AG09309 (cell line): ENCODE measurements at regions not wholly inside any gene's neighbourhood (a gene's known extent, or its start where the extent isn't known, plus 50 kb on each side); places are given as distances from the start of the nearest gene placed in this dataset.

Experiments
- DNase-seq: peaks from one replicate; pipeline ENCODE4 v3.0.0-alpha.2; 2010; ENCODE audit warnings: low read depth
- H3K4me3 ChIP-seq: 2 replicates; pipeline ENCODE4 v1.5.1; 2011; ENCODE audit warnings: mild to moderate bottlenecking, low read depth, low read length, moderate library complexity; ENCODE audit not compliant: control insufficient read depth
- CTCF ChIP-seq: IDR thresholded peaks from 2 replicates; pipeline ENCODE4 v1.5.1; 2011; ENCODE audit warnings: mild to moderate bottlenecking, low read depth, low read length, inconsistent platforms; ENCODE audit not compliant: insufficient read depth, control insufficient read depth; ENCODE audit errors: missing control alignments

- no peak for TF ChIP-seq CTCF
- H3K4me3 ChIP-seq = no peak overlapping the region
- no peak for DNase-seq
These were observed 102.1 kb upstream of the RAB27B start for GRCh38 chr18:54726143-54726542.

GRCh38 chr18:54734059-54734458 is 94.2 kb upstream of the RAB27B start:
- TF ChIP-seq CTCF = no peak
- DNase-seq = peak; percentile 76
- no peak overlapping the region for H3K4me3 ChIP-seq

- no peak for DNase-seq
- TF ChIP-seq CTCF = no peak
- no peak overlapping the region for H3K4me3 ChIP-seq
These were observed 91.3 kb upstream of the RAB27B start for GRCh38 chr18:54736981-54737380.

GRCh38 chr18:54737986-54738385 is 90.3 kb upstream of the RAB27B start:
- H3K4me3 ChIP-seq = no peak overlapping the region
- no peak for TF ChIP-seq CTCF
- no peak for DNase-seq

- H3K4me3 ChIP-seq = no peak overlapping the region
- no peak for TF ChIP-seq CTCF
- no peak for DNase-seq
These were observed 88.8 kb upstream of the RAB27B start for GRCh38 chr18:54739476-54739875.

- DNase-seq = no peak
These were observed 88.0 kb upstream of the RAB27B start for GRCh38 chr18:54740136-54740846.

More at GRCh38 chr18:54740136-54740846, 88.0 kb upstream of the RAB27B start:
- no peak overlapping the region for H3K4me3 ChIP-seq
- no peak for TF ChIP-seq CTCF
